Erythroblast (primary cell): ENCODE measurements at regions not wholly inside any gene's neighbourhood (a gene's known extent, or its start where the extent isn't known, plus 50 kb on each side); places are given as distances from the start of the nearest gene placed in this dataset.
"Not testable (repeated sequence)": the region's sequence is repeated elsewhere in the genome, so short reads cannot be mapped to it uniquely, and the experiment has no call there.

ENCODE experiments used
- GATA1 ChIP-seq: IDR thresholded peaks from 2 replicates; pipeline ENCODE4 v1.6.1; 2011; ENCODE audit warnings: low read depth, mild to moderate bottlenecking, control low read depth, low read length, moderate library complexity
- POLR2A ChIP-seq: IDR thresholded peaks from 2 replicates; pipeline ENCODE4 v1.6.1; 2011; ENCODE audit warnings: mild to moderate bottlenecking, low read length

GRCh38 chr13:52213920-52214319 lies 54.5 kb upstream of the NEK3 start:
- TF ChIP-seq POLR2A, GATA1: not testable (repeated sequence)
